PC-9 (cell line): ENCODE measurements at regions not wholly inside any gene's neighbourhood (a gene's known extent, or its start where the extent isn't known, plus 50 kb on each side); places are given as distances from the start of the nearest gene placed in this dataset.
"Not testable (repeated sequence)": the region's sequence is repeated elsewhere in the genome, so short reads cannot be mapped to it uniquely, and the experiment has no call there.

Source experiments
- BruUV-seq: library from RNA; stranded (reverse); fragments of 400-500 nt; replicated peaks from 2 replicates; lab custom pipeline; 2021; lab: Mats Ljungman, UMichigan
- CTCF ChIA-PET: fragments of 300-600 bp; sonication (Branson Sonifier 250); formaldehyde crosslinking; loops from one replicate; lab custom pipeline; 2022; ENCODE audit warnings: antibody characterized with exemption; lab: Charles Lee
- POLR2A ChIA-PET: fragments of 300-600 bp; sonication (Branson Sonifier 250); formaldehyde crosslinking; loops from one replicate; lab custom pipeline; 2022; ENCODE audit warnings: antibody characterized with exemption; ENCODE audit not compliant: unreplicated experiment; lab: Charles Lee
- DNase-seq, 2 experiments: peaks; one replicate each; pipeline versions ENCODE4 v3.0.0 to v3.0.0-alpha.2; 2015 to 2022; ENCODE audit warnings: mixed read lengths in 1 of 2
- H2AFZ ChIP-seq: fragments of 200-600 bp; sonication (generic); 2 replicates; pipeline ENCODE4 v1.8.1; 2017; ENCODE audit warnings: antibody characterized with exemption
- H3F3A ChIP-seq: fragments of 200-600 bp; sonication (generic); 2 replicates; pipeline ENCODE4 v1.8.1; 2017; ENCODE audit warnings: antibody characterized with exemption, mild to moderate bottlenecking, low read depth; ENCODE audit not compliant: insufficient read depth
- H3K27ac ChIP-seq: fragments of 200-600 bp; sonication (generic); 2 replicates; pipeline ENCODE4 v1.6.1; 2016; ENCODE audit warnings: mixed run types
- H3K27me3 ChIP-seq: fragments of 200-600 bp; sonication (generic); 2 replicates; pipeline ENCODE4 v1.6.1; 2016; ENCODE audit warnings: low read depth, mixed run types; ENCODE audit not compliant: insufficient read depth
- H3K36me3 ChIP-seq: fragments of 200-600 bp; sonication (generic); 2 replicates; pipeline ENCODE4 v1.6.1; 2016; ENCODE audit warnings: low read depth, mixed run types
- H3K4me1 ChIP-seq: fragments of 200-600 bp; sonication (generic); replicated peaks from 2 replicates; pipeline ENCODE4 v1.6.1; 2016; ENCODE audit warnings: mixed run types; ENCODE audit not compliant: insufficient read depth
- H3K4me2 ChIP-seq: fragments of 200-600 bp; sonication (generic); 2 replicates; pipeline ENCODE4 v1.6.1; 2017; ENCODE audit warnings: mixed run types
- H3K4me3 ChIP-seq: fragments of 200-600 bp; sonication (generic); 2 replicates; pipeline ENCODE4 v1.6.1; 2016; ENCODE audit warnings: mixed run types
- H3K79me2 ChIP-seq: fragments of 200-600 bp; sonication (generic); 2 replicates; pipeline ENCODE4 v1.6.1; 2017; ENCODE audit warnings: low read depth, mixed run types
- H3K9me2 ChIP-seq: fragments of 200-600 bp; sonication (generic); 2 replicates; pipeline ENCODE4 v1.8.1; 2017; ENCODE audit warnings: mild to moderate bottlenecking; ENCODE audit not compliant: insufficient read depth
- H3K9me3 ChIP-seq: fragments of 200-600 bp; sonication (generic); 2 replicates; pipeline ENCODE4 v1.8.1; 2016; ENCODE audit warnings: low read depth; ENCODE audit not compliant: insufficient read depth
- H4K20me1 ChIP-seq: fragments of 200-600 bp; sonication (generic); 2 replicates; pipeline ENCODE4 v1.8.1; 2017; ENCODE audit not compliant: insufficient read depth
- EZH2 ChIP-seq: fragments of 200-600 bp; sonication (generic); IDR thresholded peaks from 2 replicates; pipeline ENCODE4 v1.8.0; 2017; ENCODE audit warnings: antibody characterized with exemption, low read depth
- intact Hi-C: fragments of 100-400 bp; cut with micrococcal nuclease; formaldehyde crosslinking; loops from one replicate; pipeline ENCODE4 v1.10.0; 2022; ENCODE audit not compliant: unreplicated experiment
- TF ChIP-seq, protein P1 (sequence below): fragments of 200-600 bp; sonication (generic); conservative IDR thresholded peaks from 2 replicates; pipeline ENCODE4 v1.6.1; 2017; ENCODE audit warnings: mixed run types, antibody characterized with exemption, mild to moderate bottlenecking, moderate library complexity

- POLR2A ChIA-PET, result no interaction called here
- H3K27me3 ChIP-seq, result no peaks in the 10 kb centered on the region
- no peaks in the 10 kb centered on the region for H3K36me3 ChIP-seq
- no peak for DNase-seq
- no peak overlapping the region for H3K4me2 ChIP-seq
- H3K9me3 ChIP-seq, result no peaks in the 10 kb centered on the region
- no TSS peak for BruUV-seq
- H3F3A ChIP-seq, result no peaks in the 10 kb centered on the region; the same call in 1 of the 2 replicates
- no peak overlapping the region for H2AFZ ChIP-seq
- H3K9me2 ChIP-seq, result no peaks in the 10 kb centered on the region
- H3K4me1 ChIP-seq, result no peaks in the 10 kb centered on the region
- intact Hi-C loops, result no loop called here
- no peaks in the 10 kb centered on the region for H4K20me1 ChIP-seq
- CTCF ChIA-PET, result no interaction called here
- H3K79me2 ChIP-seq, result no peaks in the 10 kb centered on the region
- no peak overlapping the region for H3K27ac ChIP-seq
- TF ChIP-seq, protein P1, sequence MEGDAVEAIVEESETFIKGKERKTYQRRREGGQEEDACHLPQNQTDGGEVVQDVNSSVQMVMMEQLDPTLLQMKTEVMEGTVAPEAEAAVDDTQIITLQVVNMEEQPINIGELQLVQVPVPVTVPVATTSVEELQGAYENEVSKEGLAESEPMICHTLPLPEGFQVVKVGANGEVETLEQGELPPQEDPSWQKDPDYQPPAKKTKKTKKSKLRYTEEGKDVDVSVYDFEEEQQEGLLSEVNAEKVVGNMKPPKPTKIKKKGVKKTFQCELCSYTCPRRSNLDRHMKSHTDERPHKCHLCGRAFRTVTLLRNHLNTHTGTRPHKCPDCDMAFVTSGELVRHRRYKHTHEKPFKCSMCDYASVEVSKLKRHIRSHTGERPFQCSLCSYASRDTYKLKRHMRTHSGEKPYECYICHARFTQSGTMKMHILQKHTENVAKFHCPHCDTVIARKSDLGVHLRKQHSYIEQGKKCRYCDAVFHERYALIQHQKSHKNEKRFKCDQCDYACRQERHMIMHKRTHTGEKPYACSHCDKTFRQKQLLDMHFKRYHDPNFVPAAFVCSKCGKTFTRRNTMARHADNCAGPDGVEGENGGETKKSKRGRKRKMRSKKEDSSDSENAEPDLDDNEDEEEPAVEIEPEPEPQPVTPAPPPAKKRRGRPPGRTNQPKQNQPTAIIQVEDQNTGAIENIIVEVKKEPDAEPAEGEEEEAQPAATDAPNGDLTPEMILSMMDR, result no peak
- H3K4me3 ChIP-seq, result no peak overlapping the region
Measured at GRCh38 chr10:6840201-6840691, 260.2 kb upstream of the PRKCQ start.

DNA sequence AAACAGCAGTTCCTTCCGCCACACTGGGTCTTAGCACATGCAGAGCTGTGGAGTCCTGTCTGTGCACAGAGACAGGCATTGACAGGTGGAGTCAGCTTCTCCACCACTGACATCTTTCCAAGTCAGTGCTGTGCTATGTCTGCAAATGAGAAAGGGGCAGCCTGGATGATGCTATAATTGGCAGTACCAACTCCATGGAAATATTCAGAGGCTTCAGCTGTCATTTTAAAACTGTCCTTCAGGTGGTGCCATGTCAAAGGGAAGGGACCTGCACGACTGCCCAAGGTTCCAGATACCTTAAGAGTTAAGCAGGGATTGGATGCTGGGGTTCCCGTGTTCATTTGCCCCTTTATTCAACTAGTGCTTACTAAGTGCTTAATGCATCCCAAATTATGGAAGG, 258.0 kb upstream of the PRKCQ start:
- intact Hi-C loops, result no loop called here
- POLR2A ChIA-PET, result no interaction called here
- H3F3A ChIP-seq, result no peaks in the 10 kb centered on the region; the same call in 1 of the 2 replicates
- H3K79me2 ChIP-seq, result no peaks in the 10 kb centered on the region
- TF ChIP-seq EZH2, result no peak
- no peak overlapping the region for H3K4me2 ChIP-seq
- no peak overlapping the region for H2AFZ ChIP-seq
- H3K36me3 ChIP-seq, result no peaks in the 10 kb centered on the region
- H3K27me3 ChIP-seq, result no peaks in the 10 kb centered on the region
- H3K9me2 ChIP-seq, result no peaks in the 10 kb centered on the region
- no peak for DNase-seq
- H3K27ac ChIP-seq, result no peak overlapping the region
- H3K4me1 ChIP-seq, result no peaks in the 10 kb centered on the region
- no peaks in the 10 kb centered on the region for H4K20me1 ChIP-seq
- H3K9me3 ChIP-seq, result no peaks in the 10 kb centered on the region
- no TSS peak for BruUV-seq
- CTCF ChIA-PET, result interaction anchor here (0.6 kb wide), 1 partner anchor 134 kb away, joined by 3 read pairs; no protein-coding TSS in a partner anchor
- no peak overlapping the region for H3K4me3 ChIP-seq

DNA sequence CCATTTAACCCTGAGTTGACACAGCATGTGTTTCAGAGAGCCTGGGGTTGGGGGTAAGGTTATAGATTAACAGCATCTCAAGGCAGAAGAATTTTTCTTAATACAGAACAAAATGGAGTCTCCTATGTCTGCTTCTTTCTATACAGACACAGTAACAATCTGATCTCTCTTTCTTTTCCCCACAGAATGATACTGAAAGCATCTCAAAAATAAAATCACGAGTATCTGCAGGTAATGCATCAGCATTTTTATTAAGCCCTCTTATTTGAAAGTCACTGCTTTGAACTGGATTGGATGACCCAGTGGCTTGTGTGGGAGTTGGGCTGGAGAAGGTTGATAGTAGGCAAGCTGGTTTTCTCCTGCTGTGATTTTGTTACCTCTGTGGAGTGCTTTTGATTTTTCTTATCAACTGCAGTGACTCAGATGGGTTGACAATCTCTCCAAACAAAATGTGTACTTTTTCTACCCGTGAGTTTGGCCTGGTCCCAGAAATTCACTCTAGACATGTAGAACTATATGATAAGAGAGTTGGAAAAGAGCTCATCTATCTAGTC, 253.5 kb upstream of the PRKCQ start:
- POLR2A ChIA-PET, result interaction anchor here (0.6 kb wide), 1 partner anchor 127 kb away, joined by 5 read pairs; no protein-coding TSS in a partner anchor

DNA sequence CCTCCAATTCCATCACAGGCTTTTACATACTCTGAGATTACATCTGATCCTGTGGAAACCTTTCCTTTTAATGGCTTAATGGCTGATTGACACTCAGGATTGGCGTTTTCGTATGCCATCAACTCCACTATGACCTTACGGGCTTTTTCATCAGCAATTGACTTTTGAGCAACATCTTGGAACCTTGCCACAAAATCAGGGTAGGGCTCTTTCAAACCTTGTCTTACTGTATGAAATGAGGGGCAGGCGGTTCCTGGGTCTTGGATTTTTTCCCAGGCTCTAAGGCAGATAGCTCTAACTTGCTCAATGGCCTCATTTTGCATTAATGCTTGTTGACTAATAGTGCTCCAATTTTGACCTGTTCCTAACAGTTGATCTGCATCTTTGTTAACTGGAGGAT, 250.9 kb upstream of the PRKCQ start:
- intact Hi-C loops, H3K4me2 ChIP-seq, H3K4me1 ChIP-seq, CTCF ChIA-PET, H3K9me2 ChIP-seq, H3K27me3 ChIP-seq, H2AFZ ChIP-seq, BruUV-seq, DNase-seq, H3K27ac ChIP-seq, H3K79me2 ChIP-seq, H4K20me1 ChIP-seq, POLR2A ChIA-PET, H3K9me3 ChIP-seq, H3F3A ChIP-seq, H3K36me3 ChIP-seq, H3K4me3 ChIP-seq: not testable (repeated sequence)

More for the DNA sequence above, 253.5 kb upstream of the PRKCQ start:
- TF ChIP-seq EZH2, result no peak
- TF ChIP-seq, protein P1, result no peak
- Histone ChIP-seq H3K27ac (no peak overlapping the region), H3K4me1 (no peaks in the 10 kb centered on the region), H3K9me2 (no peaks in the 10 kb centered on the region), H3K27me3 (no peaks in the 10 kb centered on the region), H3K9me3 (no peaks in the 10 kb centered on the region), H4K20me1 (no peaks in the 10 kb centered on the region), H3F3A (no peaks in the 10 kb centered on the region; the same call in 1 of the 2 replicates), H2AFZ (no peak overlapping the region), H3K4me3 (no peak overlapping the region), H3K79me2 (no peaks in the 10 kb centered on the region), H3K4me2 (no peak overlapping the region), H3K36me3 (no peaks in the 10 kb centered on the region)
- BruUV-seq, result no TSS peak
- no peak for DNase-seq
- CTCF ChIA-PET, result no interaction called here
- intact Hi-C loops, result no loop called here

DNA sequence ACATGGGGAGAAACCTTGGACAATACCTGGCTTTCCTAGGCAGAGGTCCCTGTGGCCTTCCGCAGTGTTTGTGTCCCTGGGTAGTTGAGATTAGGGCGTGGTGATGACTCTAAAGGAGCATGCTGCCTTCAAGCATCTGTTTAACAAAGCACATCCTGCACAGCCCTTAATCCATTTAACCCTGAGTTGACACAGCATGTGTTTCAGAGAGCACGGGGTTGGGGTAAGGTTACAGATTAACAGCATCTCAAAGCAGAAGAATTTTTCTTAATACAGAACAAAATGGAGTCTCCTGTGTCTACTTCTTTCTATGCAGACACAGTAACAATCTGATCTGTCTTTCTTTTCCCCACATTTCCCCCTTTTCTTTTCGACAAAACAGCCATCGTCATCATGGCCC, 244.7 kb upstream of the PRKCQ start:
- H3K4me3 ChIP-seq, intact Hi-C loops, H3K79me2 ChIP-seq, H3F3A ChIP-seq, H3K9me3 ChIP-seq, H3K4me2 ChIP-seq, H3K27me3 ChIP-seq, CTCF ChIA-PET, BruUV-seq, H3K27ac ChIP-seq, DNase-seq, H3K4me1 ChIP-seq, H2AFZ ChIP-seq, H3K9me2 ChIP-seq, H4K20me1 ChIP-seq, H3K36me3 ChIP-seq, POLR2A ChIA-PET: not testable (repeated sequence)
